ENCODE measurements at regions not wholly inside any gene's neighbourhood (a gene's known extent, or its start where the extent isn't known, plus 50 kb on each side); places are given as distances from the start of the nearest gene placed in this dataset.
A peak's percentile ranks its signal among the peaks of the same experiment; 100 is the strongest.

- Histone ChIP-seq H3K4me1 (ENCODE audit: control insufficient read depth, insufficient read depth, low read length) (no peaks in the 10 kb centered on the region), H3K4me3 (ENCODE audit: low read length) (no peak overlapping the region), H3K9me3 (ENCODE audit: control insufficient read depth, low read length) (no peaks in the 10 kb centered on the region), H3K9ac (ENCODE audit: extremely low read depth, low read length, poor library complexity, severe bottlenecking) (no peak overlapping the region), H3K36me3 (ENCODE audit: control insufficient read depth, insufficient read depth, low read length) (no peaks in the 10 kb centered on the region), H3K27me3 (ENCODE audit: control insufficient read depth, insufficient read depth, low read length, poor library complexity, severe bottlenecking) (no peaks in the 10 kb centered on the region), H3K27ac (ENCODE audit: low read depth, low read length) (no peak overlapping the region)
- TF ChIP-seq CTCF (conservative IDR thresholded peaks at IDR 0.05), result no peak
- H3K4me3 Mint-ChIP-seq, result no peak overlapping the region
- WGBS, 2 experiments (ENCODE audit: insufficient coverage in 1 of 2, insufficient read length in 1 of 2), result 89% methylated on average over 2 of the region's 2 CpGs; no CpG with 5 or more reads in 1 of the 2 experiments
- H3K9me3 Mint-ChIP-seq, result no peaks in the 10 kb centered on the region
- no peaks in the 10 kb centered on the region for H3K27me3 Mint-ChIP-seq (ENCODE audit: insufficient read depth)
- no peak for DNase-seq
- H3K27ac Mint-ChIP-seq, result no peak overlapping the region
- peaks cover 6% of the 10 kb centered on the region for H3K4me1 Mint-ChIP-seq
- no peaks in the 10 kb centered on the region for H3K36me3 Mint-ChIP-seq (ENCODE audit: low read depth)
Observed at GRCh38 chr10:65858841-65859240, 1067.0 kb upstream of the LRRTM3 start.

GRCh38 chr10:65861249-65861648 is 1064.6 kb upstream of the LRRTM3 start:
- H3K9me3 ChIP-seq (ENCODE audit: control insufficient read depth, low read length), result no peaks in the 10 kb centered on the region
- H3K4me3 ChIP-seq (ENCODE audit: low read length), result no peak overlapping the region
- Mint-ChIP-seq H3K9me3 (no peaks in the 10 kb centered on the region), H3K4me1 (peaks cover 6% of the 10 kb centered on the region), H3K4me3 (no peak overlapping the region), H3K27ac (no peak overlapping the region), H3K36me3 (ENCODE audit: low read depth) (no peaks in the 10 kb centered on the region), H3K27me3 (ENCODE audit: insufficient read depth) (no peaks in the 10 kb centered on the region)
- no peaks in the 10 kb centered on the region for H3K36me3 ChIP-seq (ENCODE audit: control insufficient read depth, insufficient read depth, low read length)
- H3K9ac ChIP-seq (ENCODE audit: extremely low read depth, low read length, poor library complexity, severe bottlenecking), result no peak overlapping the region
- no peak for TF ChIP-seq CTCF (conservative IDR thresholded peaks at IDR 0.05)
- no peaks in the 10 kb centered on the region for H3K4me1 ChIP-seq (ENCODE audit: control insufficient read depth, insufficient read depth, low read length)
- peak; percentile 53 for DNase-seq
- no peaks in the 10 kb centered on the region for H3K27me3 ChIP-seq (ENCODE audit: control insufficient read depth, insufficient read depth, low read length, poor library complexity, severe bottlenecking)
- H3K27ac ChIP-seq (ENCODE audit: low read depth, low read length), result no peak overlapping the region
